Central memory CD8-positive, alpha-beta T cell (primary cell): ENCODE measurements at regions not wholly inside any gene's neighbourhood (a gene's known extent, or its start where the extent isn't known, plus 50 kb on each side); places are given as distances from the start of the nearest gene placed in this dataset.

Experiments used
- ATAC-seq: fragments of 150-1000 bp; cut with Tn5 transposase; replicated peaks from 2 replicates; pipeline ENCODE4 v1.10.0; 2022; ENCODE audit warnings: mild to moderate bottlenecking, moderate FRiP score, moderate number of reproducible peaks; ENCODE audit not compliant: poor library complexity, severe bottlenecking; ENCODE audit errors: extremely low read depth
- DNase-seq, 2 donors: peaks; one replicate each; pipeline ENCODE4 v3.0.0; 2021; ENCODE audit warnings: low spot score in 2 of 2
- H3K27ac Mint-ChIP-seq: one replicate; pipeline ENCODE4 v1.8.0; 2022; ENCODE audit warnings: low read depth, mild to moderate bottlenecking, moderate library complexity, mixed read lengths
- H3K27me3 Mint-ChIP-seq: one replicate; pipeline ENCODE4 v1.8.0; 2022; ENCODE audit warnings: mixed read lengths
- H3K36me3 Mint-ChIP-seq: one replicate; pipeline ENCODE4 v1.8.0; 2022; ENCODE audit warnings: mild to moderate bottlenecking, moderate library complexity, mixed read lengths; ENCODE audit not compliant: insufficient read depth
- H3K4me1 Mint-ChIP-seq: one replicate; pipeline ENCODE4 v1.8.0; 2022; ENCODE audit warnings: mixed read lengths
- H3K4me3 Mint-ChIP-seq: one replicate; pipeline ENCODE4 v1.8.0; 2022; ENCODE audit warnings: mild to moderate bottlenecking, moderate library complexity, mixed read lengths
- H3K9me3 Mint-ChIP-seq: one replicate; pipeline ENCODE4 v1.8.0; 2022; ENCODE audit warnings: mixed read lengths

DNA sequence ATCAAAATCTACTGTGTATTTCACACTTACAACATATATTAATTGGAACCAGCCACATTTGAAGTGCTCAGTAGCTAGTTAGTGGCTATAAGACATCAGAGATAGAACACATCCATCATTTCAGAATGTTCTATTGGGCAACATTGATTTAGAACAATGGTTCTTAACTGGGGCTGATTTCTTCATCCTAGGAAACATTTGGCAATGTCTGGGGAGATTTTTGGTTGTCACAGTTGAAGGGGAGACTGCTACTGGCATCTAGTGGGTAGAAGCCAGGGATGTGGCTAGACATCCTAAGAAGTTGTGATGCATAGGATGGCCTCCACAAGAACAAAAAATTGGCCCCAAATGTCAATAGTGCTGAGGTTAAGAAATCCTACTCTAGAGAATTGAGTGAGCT lies 132.5 kb downstream of the OLIG3 start:
- DNase-seq (no peak), ATAC-seq (no peak)
- H3K4me1 Mint-ChIP-seq, result peaks cover 36% of the 10 kb centered on the region
- no peak overlapping the region for H3K4me3 Mint-ChIP-seq
- peaks cover 2% of the 10 kb centered on the region for H3K36me3 Mint-ChIP-seq
- no peak overlapping the region for H3K27ac Mint-ChIP-seq
- no peaks in the 10 kb centered on the region for H3K9me3 Mint-ChIP-seq
- no peaks in the 10 kb centered on the region for H3K27me3 Mint-ChIP-seq

DNA sequence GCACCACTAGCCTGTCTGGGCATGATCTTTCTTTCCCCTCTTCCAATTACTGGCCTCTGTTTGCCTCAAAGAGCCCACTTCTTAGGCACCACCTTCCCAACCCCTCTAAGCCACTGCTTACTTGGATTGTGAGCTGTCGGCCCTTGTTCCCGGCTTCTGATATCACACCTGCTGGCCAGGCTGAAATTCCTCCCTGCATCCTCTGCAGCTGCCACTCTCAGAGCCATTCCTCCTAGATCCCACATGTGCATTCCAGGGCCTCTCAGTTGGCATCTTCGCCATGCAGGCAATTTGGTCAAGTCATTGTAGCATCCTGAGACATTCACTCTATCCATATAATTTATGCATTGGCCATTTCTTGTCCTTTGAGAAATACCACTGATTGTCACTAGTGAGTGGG lies 135.9 kb downstream of the OLIG3 start:
- Mint-ChIP-seq H3K27me3 (no peaks in the 10 kb centered on the region), H3K27ac (no peak overlapping the region), H3K36me3 (peaks cover 2% of the 10 kb centered on the region), H3K4me3 (no peak overlapping the region), H3K9me3 (no peaks in the 10 kb centered on the region), H3K4me1 (peaks cover 34% of the 10 kb centered on the region)
- no peak for ATAC-seq
- no peak for DNase-seq

DNA sequence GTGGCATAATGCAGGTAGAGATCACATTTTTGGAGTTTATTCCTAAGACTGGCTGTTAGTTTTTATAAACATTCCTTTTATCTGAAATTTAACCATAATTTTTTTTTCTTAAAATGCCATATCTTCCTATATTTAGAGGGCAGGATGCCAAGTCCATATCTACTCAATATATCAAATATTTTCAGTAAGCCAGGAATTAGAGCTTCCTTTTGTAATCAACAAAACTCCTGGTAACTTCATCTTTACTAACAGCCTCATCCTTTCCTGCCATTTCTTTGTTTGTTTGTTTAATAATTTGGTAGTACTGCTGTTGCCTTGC lies 136.3 kb downstream of the OLIG3 start:
- no peak overlapping the region for H3K27ac Mint-ChIP-seq
- no peak for ATAC-seq

DNA sequence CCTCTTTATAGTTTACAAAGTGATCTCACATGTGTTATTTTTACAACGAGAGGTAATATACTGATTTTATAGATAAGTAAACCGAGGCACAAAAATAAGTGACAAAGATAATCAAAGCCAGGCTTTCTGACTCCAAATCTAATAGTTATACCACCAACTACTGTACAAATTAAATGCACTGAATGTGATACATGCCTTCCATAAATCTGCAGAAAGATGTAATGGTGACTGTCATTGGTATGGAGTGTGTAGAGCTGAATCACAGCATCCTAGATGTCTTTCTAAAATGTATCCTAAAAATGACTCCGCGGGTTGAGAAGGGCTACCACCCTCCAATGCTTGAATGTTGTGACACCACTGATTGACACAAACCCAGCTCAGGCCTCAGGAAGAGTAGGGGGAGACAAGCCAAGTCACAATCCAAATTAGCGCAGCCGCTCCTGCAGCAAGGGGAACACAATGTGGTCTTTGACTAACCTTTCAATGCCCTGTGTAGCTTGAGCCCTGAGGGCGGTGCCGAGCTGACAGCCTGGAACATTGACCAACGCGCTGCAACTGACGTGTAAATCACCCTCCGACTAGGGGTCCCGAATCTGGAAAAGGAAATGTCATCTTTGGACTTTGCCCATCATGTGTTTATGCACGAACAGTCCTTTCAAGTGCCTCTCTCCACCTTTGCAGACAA lies 136.8 kb downstream of the OLIG3 start:
- no peaks in the 10 kb centered on the region for H3K9me3 Mint-ChIP-seq
- no peak for DNase-seq
- H3K27me3 Mint-ChIP-seq, result no peaks in the 10 kb centered on the region
- no peak overlapping the region for H3K4me3 Mint-ChIP-seq
- no peak overlapping the region for H3K27ac Mint-ChIP-seq
- H3K4me1 Mint-ChIP-seq, result peaks cover 28% of the 10 kb centered on the region
- peaks cover 2% of the 10 kb centered on the region for H3K36me3 Mint-ChIP-seq
- ATAC-seq, result no peak

More for the DNA sequence above, 136.3 kb downstream of the OLIG3 start:
- H3K36me3 Mint-ChIP-seq, result peaks cover 2% of the 10 kb centered on the region
- no peak overlapping the region for H3K4me3 Mint-ChIP-seq
- H3K9me3 Mint-ChIP-seq, result no peaks in the 10 kb centered on the region
- peaks cover 33% of the 10 kb centered on the region for H3K4me1 Mint-ChIP-seq
- H3K27me3 Mint-ChIP-seq, result no peaks in the 10 kb centered on the region
- DNase-seq, result no peak

DNA sequence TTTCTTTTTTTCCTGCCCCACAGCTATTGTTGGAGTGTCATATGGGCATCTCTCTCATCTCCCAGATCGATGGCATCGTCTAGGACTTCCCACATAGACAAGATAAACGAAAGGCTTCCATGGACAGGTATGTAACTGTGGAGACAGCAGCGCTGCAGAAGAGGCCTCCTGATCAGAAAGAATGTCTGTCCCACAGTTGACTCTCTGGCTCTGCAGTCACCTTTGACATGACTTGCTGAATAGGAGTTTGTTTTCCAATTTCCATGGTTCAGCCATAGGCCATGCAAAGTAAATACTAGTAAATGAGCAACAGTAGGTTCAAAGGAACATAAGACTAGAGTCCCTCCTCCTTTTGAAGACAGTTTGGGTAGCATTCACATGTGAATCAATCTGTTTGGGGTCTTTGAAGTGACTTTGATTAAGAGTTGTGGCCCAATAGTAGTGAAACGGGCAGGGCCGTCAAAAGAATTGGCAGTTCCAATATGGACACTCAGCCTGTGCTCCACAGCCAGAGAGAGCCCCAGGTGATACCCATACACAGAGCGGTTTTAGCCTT lies 134.7 kb upstream of the IFNGR1 start:
- Mint-ChIP-seq H3K27ac (peak overlapping the region; percentile 13), H3K4me1 (peaks cover 20% of the 10 kb centered on the region), H3K27me3 (no peaks in the 10 kb centered on the region), H3K4me3 (no peak overlapping the region), H3K36me3 (no peaks in the 10 kb centered on the region), H3K9me3 (no peaks in the 10 kb centered on the region)
- ATAC-seq (no peak), DNase-seq (no peak)

DNA sequence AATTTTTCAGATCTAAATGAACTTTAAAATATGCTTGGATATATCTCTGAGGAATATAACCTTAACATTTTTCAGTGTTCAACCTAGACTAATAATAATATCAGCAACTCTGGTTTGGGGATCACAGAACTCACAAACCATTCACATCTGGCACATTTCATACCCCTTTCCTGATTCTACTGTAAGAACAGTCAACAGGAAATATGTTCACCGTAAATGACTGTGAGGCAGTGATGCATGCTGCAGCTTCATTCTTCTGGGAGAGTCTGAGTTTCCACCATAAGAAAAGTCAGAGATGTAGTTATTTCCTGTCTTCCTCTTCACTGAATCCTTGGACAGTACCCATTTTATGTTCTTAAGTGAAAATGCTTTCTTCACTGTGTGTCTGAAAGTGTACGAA lies 134.2 kb upstream of the IFNGR1 start:
- Mint-ChIP-seq H3K9me3 (no peaks in the 10 kb centered on the region), H3K4me3 (no peak overlapping the region), H3K27ac (peak overlapping the region; percentile 13), H3K4me1 (peaks cover 20% of the 10 kb centered on the region), H3K36me3 (no peaks in the 10 kb centered on the region), H3K27me3 (no peaks in the 10 kb centered on the region)
- ATAC-seq, result peak; percentile 49
- no peak for DNase-seq

DNA sequence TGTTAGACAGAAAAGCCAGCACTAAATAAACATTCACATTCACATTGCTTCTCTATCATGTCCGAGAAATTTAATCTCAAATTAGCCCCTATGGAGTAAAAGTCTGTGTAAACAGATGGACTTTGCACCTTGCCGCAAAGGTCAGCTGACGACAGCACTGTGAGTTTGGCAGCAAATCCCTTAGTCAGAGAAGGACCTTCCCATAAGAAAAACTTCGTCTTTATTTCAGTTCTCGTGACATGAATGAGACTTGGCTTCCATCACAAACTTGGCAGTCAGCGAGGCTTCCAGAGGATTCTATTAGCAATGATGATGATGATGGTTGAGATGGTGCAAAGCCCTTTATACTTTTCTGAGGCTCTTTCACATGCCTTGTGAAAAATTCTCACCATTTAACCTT lies 133.7 kb upstream of the IFNGR1 start:
- no peak overlapping the region for H3K4me3 Mint-ChIP-seq
- peaks cover 20% of the 10 kb centered on the region for H3K4me1 Mint-ChIP-seq
- no peaks in the 10 kb centered on the region for H3K27me3 Mint-ChIP-seq
- ATAC-seq (no peak), DNase-seq (no peak)
- H3K27ac Mint-ChIP-seq, result peak overlapping the region; percentile 13
- H3K9me3 Mint-ChIP-seq, result no peaks in the 10 kb centered on the region
- no peaks in the 10 kb centered on the region for H3K36me3 Mint-ChIP-seq

DNA sequence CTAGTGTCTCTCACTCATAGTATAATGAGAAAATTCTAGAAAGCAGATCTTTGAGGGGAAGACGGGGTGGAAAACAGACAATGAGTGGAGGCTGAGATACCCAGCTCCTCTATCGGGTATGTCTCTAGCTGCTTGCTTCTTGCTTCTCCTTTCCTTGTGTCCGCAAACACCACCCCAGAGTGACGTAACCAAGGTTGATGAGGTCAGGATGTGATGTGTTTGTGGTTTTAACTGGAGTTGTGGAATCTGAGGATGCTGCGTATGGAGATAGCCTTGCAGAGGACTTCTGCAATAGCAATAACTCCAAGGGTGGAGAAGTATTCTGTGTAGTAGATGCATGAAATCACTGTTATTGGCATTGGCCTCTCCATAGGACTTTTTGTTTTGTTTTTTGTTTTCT lies 132.7 kb upstream of the IFNGR1 start:
- Mint-ChIP-seq H3K27ac (no peak overlapping the region), H3K36me3 (no peaks in the 10 kb centered on the region), H3K9me3 (no peaks in the 10 kb centered on the region), H3K4me3 (no peak overlapping the region), H3K4me1 (peaks cover 20% of the 10 kb centered on the region), H3K27me3 (no peaks in the 10 kb centered on the region)
- DNase-seq, result no peak
- peak; percentile 14 for ATAC-seq

DNA sequence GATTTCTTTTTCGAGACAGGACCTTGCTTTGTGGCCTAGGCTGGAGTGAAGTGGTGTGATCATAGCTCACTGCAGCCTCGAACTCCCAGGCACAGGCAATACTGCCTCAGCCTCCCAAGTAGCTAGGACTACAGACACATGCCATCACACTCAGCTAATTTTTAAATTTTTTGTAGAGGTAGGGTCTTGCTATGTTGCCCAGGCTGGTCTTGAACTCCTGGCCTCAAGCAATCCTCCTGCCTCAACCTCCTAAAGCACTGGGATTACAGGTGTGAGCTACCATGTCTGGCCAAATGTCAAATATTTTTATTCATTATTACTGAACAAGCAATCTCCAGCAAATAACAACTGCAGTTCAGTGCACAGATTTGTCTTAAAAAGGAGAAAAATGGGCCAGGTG lies 131.7 kb upstream of the IFNGR1 start:
- Mint-ChIP-seq H3K36me3 (no peaks in the 10 kb centered on the region), H3K9me3 (no peaks in the 10 kb centered on the region), H3K4me3 (no peak overlapping the region), H3K27me3 (no peaks in the 10 kb centered on the region), H3K4me1 (peaks cover 20% of the 10 kb centered on the region), H3K27ac (no peak overlapping the region)
- ATAC-seq (no peak), DNase-seq (no peak)

DNA sequence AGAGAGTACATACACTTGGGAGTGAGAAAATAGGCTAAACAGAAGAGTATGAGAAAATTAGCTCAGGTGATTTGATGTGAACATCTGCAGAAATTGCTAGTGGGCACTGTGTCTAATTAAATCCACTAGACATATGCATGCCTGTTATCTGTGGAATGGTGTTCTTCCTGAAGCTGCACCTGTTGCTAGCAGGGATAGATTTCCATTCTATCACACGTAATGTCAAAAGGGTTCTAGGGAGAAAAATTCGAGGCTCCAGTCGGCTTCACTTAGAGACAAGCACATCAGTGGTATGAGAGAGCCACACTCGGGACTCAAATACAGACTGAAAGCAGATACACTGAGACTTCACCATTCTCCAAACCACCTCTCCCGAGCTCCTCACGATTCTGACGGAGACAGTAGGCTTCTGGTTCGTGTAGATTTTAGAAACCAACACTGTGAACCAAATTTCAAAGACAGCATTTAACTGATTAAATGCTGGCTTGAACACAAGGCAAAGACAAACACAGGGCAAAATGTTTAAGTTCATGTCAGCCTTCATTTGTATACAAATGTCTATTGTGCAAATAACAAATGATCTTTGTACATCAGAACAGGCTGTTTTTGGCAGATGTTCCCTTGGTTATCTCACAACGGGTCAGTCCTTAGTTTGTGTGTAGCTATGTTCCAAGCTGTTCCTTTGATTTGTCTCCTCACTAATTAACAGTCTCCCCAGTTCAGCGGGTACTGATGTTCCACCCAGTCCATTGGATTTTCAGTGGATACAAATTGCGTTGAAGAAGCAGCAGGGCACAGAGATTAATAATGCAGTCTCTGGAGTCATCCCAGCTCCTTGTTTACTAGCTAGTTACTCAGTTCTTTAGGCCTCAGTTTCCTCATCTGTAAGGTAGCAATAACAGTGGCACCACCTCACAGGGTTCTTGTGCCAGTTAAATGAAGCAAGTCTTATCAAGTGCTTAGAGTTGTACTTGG lies 131.0 kb upstream of the IFNGR1 start:
- Mint-ChIP-seq H3K4me1 (peaks cover 20% of the 10 kb centered on the region), H3K27ac (no peak overlapping the region), H3K36me3 (no peaks in the 10 kb centered on the region), H3K9me3 (no peaks in the 10 kb centered on the region), H3K4me3 (no peak overlapping the region), H3K27me3 (no peaks in the 10 kb centered on the region)
- no peak for ATAC-seq
- no peak for DNase-seq

DNA sequence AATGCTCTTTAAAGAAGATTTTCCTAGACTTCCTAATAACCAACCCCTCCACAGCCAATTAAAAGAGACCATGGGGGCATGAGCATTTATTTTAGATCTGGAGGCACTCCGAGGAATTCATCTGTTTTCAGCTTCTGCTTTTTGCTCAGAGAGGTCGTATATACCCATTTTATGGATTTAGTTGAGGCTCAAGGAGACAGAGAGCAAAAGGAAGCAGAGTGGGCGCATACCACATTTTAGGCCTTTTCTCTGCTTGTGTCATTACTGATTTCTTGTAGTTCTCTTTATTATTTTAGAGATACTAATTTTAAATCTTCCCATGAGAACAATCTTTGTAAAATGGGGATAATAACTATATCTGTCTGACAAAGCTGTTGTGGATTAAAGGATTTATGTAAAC lies 129.6 kb upstream of the IFNGR1 start:
- DNase-seq, result no peak
- Mint-ChIP-seq H3K4me1 (peaks cover 20% of the 10 kb centered on the region), H3K27me3 (no peaks in the 10 kb centered on the region), H3K36me3 (no peaks in the 10 kb centered on the region), H3K9me3 (no peaks in the 10 kb centered on the region), H3K4me3 (no peak overlapping the region), H3K27ac (no peak overlapping the region)
- ATAC-seq, result no peak

DNA sequence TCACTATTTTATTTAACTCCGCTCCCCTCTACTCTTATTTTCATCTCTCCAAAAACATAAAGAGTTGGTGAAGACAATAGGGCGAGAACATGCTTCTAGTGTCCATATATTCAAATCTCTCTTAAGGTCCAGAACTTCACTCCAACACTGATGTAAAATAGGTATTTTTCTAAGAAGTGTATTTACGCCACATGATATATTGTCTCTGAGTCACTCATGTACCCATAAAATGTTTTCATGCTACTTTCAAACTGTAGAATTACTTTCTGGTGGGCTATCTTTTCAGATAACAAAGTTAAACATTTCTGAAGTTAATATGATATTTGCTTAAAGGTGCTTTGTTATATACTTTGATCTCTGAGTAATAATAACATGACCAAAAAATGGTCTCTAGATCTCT lies 124.1 kb upstream of the IFNGR1 start:
- no peaks in the 10 kb centered on the region for H3K9me3 Mint-ChIP-seq
- no peak for DNase-seq
- H3K4me3 Mint-ChIP-seq, result peak overlapping the region; percentile 70
- H3K36me3 Mint-ChIP-seq, result no peaks in the 10 kb centered on the region
- no peak for ATAC-seq
- peaks cover 31% of the 10 kb centered on the region for H3K4me1 Mint-ChIP-seq
- H3K27ac Mint-ChIP-seq, result no peak overlapping the region
- no peaks in the 10 kb centered on the region for H3K27me3 Mint-ChIP-seq
